Endometrium (tissue), 2 donors: ENCODE measurements at regions not wholly inside any gene's neighbourhood (a gene's known extent, or its start where the extent isn't known, plus 50 kb on each side); places are given as distances from the start of the nearest gene placed in this dataset.
A peak's percentile ranks its signal among the peaks of the same experiment; 100 is the strongest.

Experiments used
- FAIRE-seq: peaks from 2 replicates; lab custom pipeline; 2012; peaks lifted over from hg19 to GRCh38; lab: Jason Lieb, UNC
- donor health status: control.
- donor health status: control.

DNA sequence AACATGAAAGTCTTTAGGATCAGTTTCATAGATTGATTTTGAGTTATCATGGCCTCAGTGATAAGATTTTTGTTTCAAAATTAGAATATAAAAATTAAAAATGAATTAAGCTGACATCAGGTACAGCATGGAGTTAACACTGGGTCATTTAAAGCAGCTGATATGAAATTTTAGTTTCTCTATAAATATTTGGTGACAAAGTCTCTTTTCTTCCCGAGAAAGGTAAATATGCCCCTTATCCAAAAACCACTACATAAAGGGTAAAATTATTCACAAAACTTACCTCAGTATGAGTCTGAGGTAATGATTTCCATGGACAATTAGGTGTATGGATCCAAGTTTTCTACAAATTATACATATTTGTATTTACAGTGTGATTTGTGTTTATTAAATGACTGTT is 121.5 kb upstream of the PJA2 start:
- no peak for FAIRE-seq

DNA sequence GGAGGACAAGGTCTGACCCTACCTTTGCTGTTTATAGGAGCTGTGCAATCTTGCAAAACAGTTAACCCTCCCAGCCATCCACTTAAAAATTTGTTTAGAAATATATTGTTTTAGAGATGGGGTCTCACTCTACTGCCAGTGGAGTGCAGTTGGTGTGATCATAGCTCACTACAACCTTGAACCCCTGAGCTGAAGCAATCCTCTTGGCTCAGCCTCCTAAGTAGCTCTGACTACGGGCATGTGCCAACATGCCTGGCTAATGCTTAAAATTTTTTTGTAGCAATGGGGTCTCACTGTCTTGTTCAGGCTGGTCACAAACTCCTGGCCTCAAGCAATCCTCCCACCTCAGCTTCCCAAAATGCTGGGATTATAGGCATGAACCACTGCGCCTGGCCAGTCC is 120.2 kb upstream of the PJA2 start:
- no peak for FAIRE-seq

GRCh38 chr5:109529520-109529919 is 119.7 kb upstream of the PJA2 start:
- FAIRE-seq = no peak

DNA sequence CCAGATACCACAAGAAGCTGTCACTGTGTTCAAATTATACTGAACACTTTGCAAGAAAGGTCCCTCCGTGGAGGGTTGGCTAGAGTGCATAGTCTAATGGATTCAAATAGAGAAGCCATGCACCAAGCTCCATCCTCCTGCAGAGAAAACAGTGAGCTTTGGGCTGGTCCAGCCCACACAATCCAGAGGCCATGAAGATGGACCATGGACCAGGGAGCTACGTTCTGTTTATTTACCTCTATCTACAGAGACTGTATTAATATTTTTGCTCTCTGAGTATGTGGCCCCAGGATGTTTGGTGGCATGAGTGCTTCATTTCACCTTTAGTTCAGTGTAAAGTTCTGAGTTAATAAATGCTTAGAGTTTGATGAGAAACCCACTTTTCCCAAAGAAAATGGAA is 114.8 kb upstream of the PJA2 start:
- FAIRE-seq = no peak

DNA sequence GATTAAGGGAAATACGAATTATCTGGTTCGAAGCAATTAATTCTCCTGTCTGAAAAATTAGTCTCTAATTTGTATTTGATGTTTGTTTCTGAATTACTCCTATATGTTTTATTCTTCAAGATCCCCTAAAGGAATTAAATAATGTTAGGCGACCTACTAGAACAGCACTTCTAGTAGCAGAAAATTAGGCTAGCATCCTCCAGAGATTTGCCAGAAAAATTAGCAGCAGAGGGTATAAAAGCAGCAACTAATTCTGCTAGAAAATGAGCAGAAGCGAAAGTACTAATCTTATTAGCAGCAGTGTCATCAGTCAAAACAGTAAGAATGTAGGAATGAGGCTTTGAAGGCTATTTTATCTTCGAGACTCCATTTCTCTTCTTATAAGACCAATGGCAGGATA is 114.3 kb upstream of the PJA2 start:
- no peak for FAIRE-seq

GRCh38 chr5:109522404-109522803 is 112.6 kb upstream of the PJA2 start:
- no peak for FAIRE-seq

DNA sequence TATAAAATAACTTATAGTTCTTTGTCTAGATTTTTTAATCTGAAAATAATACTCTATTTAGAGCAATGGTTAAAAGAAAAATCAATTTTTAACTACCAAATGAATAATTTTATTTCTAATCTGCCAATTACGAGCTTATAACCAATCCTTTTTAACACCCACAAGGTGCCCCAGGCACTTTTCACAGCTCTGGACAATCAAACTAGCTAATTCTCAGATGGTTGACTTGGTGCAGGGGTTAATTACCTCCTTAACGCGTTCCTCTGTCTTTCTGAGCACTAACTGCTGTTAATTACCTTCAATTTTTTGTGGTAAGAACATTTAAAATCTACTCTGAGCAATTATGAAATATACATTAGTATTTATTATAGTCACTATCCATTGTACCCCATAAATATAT is 109.6 kb upstream of the PJA2 start:
- no peak for FAIRE-seq

DNA sequence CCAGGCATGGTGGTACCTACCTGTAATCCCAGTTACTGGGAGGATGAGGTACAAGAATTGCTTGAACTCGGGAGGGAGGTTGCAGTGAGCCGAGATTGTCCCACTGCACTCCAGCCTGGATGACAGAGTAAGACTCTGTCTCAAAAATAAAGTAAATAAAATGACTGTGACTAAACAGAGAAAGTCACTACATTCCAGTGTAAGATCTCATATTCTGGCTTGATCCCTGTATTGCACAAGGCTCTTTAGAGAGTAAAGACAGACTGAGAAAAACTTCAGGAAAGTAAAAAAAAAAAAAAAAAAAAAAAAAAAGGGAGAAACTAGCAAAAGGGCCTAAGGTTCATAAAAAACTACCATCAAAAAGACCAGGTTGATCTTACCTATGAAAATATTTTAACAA is 106.6 kb upstream of the PJA2 start:
- FAIRE-seq = no peak

DNA sequence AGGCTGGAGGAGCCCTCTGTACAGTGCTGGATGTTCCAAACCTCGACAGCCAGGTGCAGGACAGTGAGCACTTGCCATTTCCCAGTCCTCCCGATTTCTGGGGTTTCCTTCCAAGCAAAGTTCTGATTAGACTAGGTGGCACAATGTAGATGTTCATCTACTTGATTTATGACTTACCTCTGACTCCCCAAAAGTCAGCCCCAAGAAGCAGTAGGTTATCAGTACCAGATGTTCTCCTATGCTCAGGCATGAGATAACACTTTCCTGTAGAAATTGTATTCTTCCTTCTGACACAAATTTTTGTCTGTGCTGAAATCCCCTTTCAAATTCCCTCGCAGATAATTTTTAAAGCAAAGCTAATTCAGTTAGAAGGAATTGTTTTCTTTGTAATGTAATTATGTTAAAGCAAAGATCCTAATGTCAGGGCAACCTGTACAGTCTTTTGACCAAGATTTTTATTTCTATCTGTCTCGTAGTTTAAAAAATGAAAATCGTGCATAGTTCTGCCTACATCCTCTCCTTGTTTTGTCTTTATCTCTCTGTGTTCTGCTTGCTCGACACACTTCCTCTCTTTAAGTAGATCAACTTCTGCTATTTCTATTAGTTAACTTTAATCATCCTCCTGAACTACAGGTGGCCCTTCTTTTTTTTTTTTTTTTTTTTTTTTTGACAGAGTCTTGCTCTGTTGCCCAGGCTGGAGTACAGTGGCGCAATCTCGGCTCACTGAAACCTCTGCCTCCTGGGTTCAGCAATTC is 102.4 kb upstream of the PJA2 start:
- no peak for FAIRE-seq

- FAIRE-seq = no peak
Measured at GRCh38 chr5:109506556-109506955, 96.8 kb upstream of the PJA2 start.

DNA sequence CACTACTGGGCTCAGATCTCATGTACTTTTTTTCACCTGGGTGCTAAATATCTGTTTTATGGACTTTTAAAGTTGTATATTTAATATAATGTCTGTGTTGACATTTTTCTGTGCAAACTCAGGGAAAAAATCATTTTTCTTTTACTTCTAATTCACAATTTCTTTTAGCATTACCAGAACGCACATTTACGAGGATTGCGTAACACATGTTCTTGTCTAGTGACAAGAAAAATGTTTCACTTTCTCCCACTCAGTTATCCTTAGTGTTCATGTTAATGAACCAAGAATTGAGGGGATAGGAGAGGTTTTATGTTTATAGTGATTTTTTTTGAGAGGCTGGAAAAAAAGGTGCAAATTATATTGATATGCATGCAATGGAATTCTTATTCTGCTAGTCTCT is 86.3 kb upstream of the PJA2 start:
- no peak for FAIRE-seq

DNA sequence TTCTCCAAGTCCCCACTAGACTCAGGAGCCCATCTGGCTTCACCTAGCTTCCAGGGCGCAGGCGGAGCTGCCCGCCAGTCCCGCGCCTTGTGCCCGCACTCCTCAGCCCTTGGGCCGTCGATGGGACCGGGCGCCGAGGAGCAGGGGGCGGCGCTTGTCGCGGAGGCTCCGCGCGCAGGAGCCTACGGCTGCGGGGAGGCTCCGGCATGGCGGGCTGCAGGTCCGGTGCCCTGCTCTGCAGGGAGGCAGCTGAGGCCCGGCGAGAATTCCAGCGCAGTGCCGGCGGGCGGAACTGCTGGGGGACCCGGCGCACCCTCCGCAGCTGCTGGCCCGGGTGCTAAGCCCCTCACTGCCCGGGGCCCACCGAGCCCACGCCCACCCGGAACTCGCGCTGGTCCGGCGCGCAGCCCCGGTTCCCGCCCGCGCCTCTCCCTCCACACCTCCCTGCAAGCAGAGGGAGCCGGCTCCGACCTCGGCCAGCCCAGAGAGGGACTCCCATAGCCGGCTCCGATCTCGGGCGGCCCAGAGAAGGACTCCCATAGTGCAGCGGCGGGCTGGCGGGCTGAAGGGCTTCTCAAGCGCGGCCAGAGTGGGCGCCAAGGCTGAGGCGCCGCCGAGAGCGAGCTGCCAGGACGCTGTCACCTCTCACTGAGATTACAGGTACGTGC is 78.1 kb upstream of the PJA2 start:
- FAIRE-seq = no peak

DNA sequence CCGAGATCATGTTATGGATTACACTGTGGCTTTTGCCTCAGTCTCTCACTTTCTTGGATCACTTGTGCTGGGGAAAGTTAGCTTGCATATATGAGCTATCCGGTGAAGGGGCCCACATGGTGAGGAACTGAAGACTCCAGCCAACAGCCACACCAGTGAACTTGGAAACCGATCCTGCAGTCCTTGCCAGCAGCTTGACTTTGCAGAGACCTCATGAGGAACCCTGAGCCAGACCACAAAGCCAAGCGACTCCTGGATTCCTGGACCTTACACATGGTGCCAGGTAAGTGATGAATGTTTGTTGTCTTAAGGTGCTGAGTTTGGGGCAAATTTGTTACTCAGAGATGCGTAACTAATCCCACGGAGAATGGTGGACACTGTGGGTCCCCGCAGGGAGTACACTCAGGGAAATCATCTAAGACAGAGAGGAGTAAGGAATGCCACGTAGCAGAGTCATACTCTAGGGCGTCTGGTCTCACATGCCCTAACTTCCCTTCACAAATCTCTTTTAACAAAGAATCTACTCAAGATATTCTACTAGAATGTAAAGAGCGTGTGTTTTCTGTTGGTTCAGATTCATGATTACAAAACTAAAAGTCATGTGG is 76.5 kb upstream of the PJA2 start:
- FAIRE-seq = no peak

DNA sequence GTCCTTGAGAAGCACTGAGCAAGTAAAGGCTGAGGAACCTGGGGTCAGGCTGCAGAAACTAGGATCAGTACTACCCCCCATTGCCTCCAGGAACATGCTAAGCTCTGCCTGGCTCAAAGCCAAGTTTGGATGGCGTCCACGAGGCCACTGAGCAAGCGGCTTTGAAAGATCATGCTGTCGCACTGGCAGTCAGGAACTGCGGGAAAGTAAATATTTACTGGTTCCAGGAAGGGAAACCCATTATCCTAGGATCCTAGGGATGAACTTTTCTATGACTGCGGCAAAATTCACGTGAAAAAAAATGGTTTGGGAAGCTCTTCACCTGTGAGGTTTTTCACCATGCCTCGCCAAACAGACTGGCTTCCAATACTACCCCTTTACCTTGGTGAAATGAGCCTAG is 75.3 kb upstream of the PJA2 start:
- FAIRE-seq = no peak

DNA sequence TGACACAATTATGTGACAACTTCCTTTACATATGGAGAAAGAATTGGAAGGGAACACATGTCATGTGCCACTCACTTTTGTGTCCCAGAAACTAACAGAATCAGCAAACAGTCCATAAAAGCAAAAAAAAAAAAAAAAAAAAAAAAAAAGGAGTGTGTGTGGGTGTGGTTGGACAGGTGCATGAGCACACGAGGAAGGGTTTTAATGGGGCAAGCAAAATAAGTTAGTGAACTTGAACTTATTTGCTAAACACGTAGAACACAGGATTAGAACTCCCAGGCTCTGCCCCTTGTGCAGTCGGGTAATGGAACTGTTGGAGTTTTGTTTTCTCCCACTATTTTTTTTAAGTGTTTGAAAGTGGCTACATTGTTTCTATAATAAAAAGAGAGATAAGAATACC is 74.8 kb upstream of the PJA2 start:
- no peak for FAIRE-seq

GRCh38 chr5:109483395-109483971 is 73.7 kb upstream of the PJA2 start:
- FAIRE-seq = no peak

- FAIRE-seq = no peak
Measured at GRCh38 chr5:109482748-109483147, 73.0 kb upstream of the PJA2 start.

DNA sequence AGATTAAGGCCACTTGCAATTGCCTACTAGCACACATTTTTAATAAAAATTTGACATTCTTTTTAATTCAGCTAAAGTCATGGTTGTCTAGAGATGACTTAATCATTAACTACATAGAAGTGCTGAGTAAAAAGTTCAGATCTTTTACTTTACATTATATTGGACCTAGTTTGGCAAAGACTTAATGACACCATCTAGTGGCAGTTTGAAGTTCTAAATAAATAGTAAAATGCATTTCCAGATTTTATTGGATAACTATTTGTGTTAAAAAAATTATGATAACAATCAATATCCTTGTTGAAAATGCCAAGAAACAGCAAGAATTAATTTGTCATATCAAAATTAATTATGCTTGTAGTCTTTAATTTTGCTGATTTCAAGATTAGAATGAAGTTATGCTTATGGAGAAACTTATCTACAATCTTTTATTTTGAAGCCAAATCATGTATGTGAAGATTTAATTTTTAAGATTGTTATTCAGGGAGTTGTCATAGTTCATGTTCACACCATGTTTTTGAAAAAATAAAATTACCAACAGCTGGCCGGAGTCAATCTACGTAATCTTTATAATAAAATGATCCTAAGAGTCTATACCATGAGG is 69.6 kb upstream of the PJA2 start:
- peak; percentile 77 for FAIRE-seq

DNA sequence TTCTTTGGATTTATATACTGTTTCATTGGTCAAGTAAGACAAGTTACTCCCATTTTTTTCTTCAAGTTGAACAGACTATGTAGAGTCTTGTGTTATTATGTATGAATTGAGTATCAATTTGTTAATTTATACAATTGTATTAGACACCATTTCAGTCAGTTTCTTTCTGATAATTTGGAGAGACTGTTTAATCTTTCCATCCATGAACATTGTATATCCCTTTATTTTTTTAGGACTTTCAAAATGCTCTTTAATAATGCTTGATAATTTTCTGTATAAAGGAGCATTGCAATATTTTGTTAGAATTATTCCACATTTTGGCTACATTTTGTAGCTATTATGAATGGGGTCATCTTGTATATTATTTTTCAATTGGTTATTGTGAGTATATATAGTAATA is 69.1 kb upstream of the PJA2 start:
- FAIRE-seq = no peak

DNA sequence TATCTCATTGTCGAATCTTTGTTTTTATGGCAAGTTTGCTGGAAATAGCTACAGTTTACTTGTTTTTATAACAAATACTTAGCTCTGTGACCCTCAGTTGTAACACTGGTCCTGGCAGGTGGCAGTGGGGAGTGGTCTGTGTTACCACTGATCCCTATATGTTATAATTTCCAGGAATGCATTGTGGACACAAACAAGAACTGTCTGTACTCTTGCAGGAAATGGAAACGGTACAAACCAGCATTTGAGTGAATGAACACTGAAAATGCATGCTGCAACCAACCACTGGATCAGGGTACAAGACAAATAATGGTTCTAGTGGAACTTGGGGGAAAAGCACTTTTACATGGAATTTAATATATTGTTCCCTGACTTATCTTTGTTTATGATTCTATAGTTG is 66.5 kb upstream of the PJA2 start:
- no peak for FAIRE-seq

DNA sequence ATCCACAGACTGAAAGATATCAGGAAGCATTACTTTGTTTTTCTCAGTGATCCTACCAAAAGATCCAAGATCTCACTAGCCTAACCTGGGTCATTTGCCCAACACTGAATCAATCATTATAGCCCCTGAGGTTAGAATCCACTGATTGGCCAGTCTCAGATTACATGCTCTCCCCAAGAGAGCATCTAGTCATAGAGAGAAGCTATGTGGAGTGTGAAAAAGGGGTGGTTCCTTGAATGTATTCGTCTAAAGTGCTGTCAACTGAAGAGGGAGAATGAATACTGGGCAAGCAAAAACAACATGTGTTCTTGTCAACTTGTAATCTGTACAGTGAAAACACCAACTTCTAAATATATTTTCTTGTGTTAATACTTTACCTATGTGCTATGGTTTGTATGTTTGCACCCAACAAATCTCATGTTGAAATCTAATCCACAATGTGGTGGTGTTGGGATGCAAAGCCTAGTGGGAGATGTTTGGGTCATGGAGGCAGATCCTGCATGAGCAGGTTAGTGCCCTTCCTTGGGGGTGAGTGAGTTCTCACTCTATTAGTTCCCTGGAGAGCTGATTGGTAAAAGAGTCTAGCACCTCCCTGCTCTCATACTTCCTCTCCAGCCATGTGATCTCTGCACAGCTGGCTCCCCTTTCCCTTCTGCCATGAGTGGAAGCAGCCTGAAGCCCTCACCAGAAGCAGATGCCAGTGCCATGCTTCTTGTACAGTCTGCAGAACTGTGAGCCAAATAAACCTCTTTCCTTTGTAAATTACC is 60.3 kb upstream of the PJA2 start:
- no peak for FAIRE-seq

GRCh38 chr5:109468737-109469420 is 59.1 kb upstream of the PJA2 start:
- FAIRE-seq = peak; percentile 97
